PC-9 (cell line): ENCODE measurements at regions not wholly inside any gene's neighbourhood (a gene's known extent, or its start where the extent isn't known, plus 50 kb on each side); places are given as distances from the start of the nearest gene placed in this dataset.

ENCODE experiments used
- CTCF ChIP-seq: fragments of 200-600 bp; sonication (generic); conservative IDR thresholded peaks from 2 replicates; pipeline ENCODE4 v1.6.1; 2017; ENCODE audit warnings: mixed run types, antibody characterized with exemption, mild to moderate bottlenecking, moderate library complexity
- EZH2 ChIP-seq: fragments of 200-600 bp; sonication (generic); IDR thresholded peaks from 2 replicates; pipeline ENCODE4 v1.8.0; 2017; ENCODE audit warnings: antibody characterized with exemption, low read depth

GRCh38 chr3:16073203-16073602 is 101.3 kb upstream of the GALNT15 start:
- TF ChIP-seq CTCF: no peak
- no peak for TF ChIP-seq EZH2
